ENCODE measurements at regions not wholly inside any gene's neighbourhood (a gene's known extent, or its start where the extent isn't known, plus 50 kb on each side); places are given as distances from the start of the nearest gene placed in this dataset.

DNA sequence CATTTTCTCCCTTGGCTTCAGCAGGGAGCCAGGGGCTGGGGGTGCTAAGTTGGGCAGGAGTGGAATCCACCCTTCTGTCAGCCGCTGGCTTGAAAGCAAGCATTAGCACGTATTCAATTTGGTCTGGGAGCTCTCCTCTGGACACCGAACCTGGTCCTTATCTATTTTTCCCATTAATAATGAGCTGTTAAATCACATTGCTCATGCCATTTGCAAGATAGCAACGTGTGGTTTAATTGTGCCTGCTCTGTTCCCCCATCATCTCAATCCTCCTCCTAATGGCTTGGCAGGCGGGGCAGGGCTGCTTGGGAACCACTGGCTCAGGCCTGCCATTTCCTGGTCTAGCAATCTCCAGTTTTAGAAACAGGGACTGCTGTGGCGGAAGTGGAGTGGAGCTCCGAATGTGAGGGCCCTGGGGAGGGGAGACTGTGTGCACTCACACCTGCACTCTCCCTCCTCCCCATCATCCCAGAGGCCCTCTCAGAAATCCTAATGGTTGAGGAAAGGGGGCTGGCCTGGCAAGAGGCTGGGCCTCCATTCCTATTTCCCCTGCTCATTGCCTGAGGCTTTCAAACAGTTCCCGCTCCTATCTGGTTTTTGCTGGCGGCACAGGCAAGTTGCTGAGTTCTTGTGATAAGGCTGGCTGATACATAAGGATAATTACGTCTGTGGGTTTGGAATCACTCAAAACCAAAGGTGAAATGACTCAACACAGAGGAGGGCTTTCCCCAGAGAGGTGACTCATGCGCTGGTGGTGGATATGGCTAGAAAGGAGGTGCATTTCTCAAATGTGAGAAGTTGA is 201.2 kb upstream of the E2F8 start (continued):
- TF ChIP-seq TCF7L2 (IDR thresholded peaks at IDR 0.05; ENCODE audit: low read depth, low read length) (peak; percentile 47; the same call in 1 of the 2 replicates), RCOR1 (IDR thresholded peaks at IDR 0.05; ENCODE audit: borderline replicate concordance in 1 of 2, low read depth in 2 of 2, low read length in 2 of 2) (peak; percentile 65 to 94; a peak in 3 of 4 replicates), TBP (optimal IDR thresholded peaks at IDR 0.05; ENCODE audit: low read depth, low read length) (no peak), NR2C2 (CRISPR knock-in tag; IDR thresholded peaks at IDR 0.05) (no peak), NR2C2 (tag; IDR thresholded peaks at IDR 0.05) (peak; percentile 53), MAZ (CRISPR knock-in tag; conservative IDR thresholded peaks at IDR 0.05 in 1 of 2, IDR thresholded peaks at IDR 0.05 in 1 of 2) (no peak), HES1 (IDR thresholded peaks at IDR 0.05; ENCODE audit: low read depth) (peak; percentile 81), TRIM28 (IDR thresholded peaks at IDR 0.05) (no peak), NRF1 (conservative IDR thresholded peaks at IDR 0.05 in 1 of 2, IDR thresholded peaks at IDR 0.05 in 1 of 2) (peak; percentile 76 to 77), RB1 (IDR thresholded peaks at IDR 0.05; ENCODE audit: low read depth) (0 out of 2 replicates have a peak, but pooled peaks have one; percentile 22), BRD4 (IDR thresholded peaks at IDR 0.05) (peak; percentile 53; the same call in 1 of the 2 replicates), MTF1 (CRISPR knock-in tag; IDR thresholded peaks at IDR 0.05; ENCODE audit: borderline replicate concordance) (no peak), WHSC1 (IDR thresholded peaks at IDR 0.05; ENCODE audit: low read length) (no peak), C11orf30 (IDR thresholded peaks at IDR 0.05; ENCODE audit: low read depth) (peak; percentile 78), RNF219 (CRISPR knock-in tag; IDR thresholded peaks at IDR 0.05) (no peak), PHF20 (IDR thresholded peaks at IDR 0.05; ENCODE audit: partially characterized antibody) (no peak), ZEB2 (IDR thresholded peaks at IDR 0.05) (peak; percentile 98), CEBPG (CRISPR knock-in tag; IDR thresholded peaks at IDR 0.05) (peak; percentile 71; the same call in 1 of the 2 replicates), CEBPG (tag; conservative IDR thresholded peaks at IDR 0.05 in 1 of 2, IDR thresholded peaks at IDR 0.05 in 1 of 2) (peak in 1 of 2 experiments; percentile 71; a peak in 1 of 4 replicates), TSC22D4 (tag; IDR thresholded peaks at IDR 0.05) (no peak)
- TF ChIP-seq, protein P1, sequence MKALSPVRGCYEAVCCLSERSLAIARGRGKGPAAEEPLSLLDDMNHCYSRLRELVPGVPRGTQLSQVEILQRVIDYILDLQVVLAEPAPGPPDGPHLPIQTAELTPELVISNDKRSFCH (CRISPR knock-in tag; IDR thresholded peaks at IDR 0.05) = no peak
- TF ChIP-seq, protein P1 (tag; IDR thresholded peaks at IDR 0.05) = peak; percentile 95
- TF ChIP-seq, protein P2, sequence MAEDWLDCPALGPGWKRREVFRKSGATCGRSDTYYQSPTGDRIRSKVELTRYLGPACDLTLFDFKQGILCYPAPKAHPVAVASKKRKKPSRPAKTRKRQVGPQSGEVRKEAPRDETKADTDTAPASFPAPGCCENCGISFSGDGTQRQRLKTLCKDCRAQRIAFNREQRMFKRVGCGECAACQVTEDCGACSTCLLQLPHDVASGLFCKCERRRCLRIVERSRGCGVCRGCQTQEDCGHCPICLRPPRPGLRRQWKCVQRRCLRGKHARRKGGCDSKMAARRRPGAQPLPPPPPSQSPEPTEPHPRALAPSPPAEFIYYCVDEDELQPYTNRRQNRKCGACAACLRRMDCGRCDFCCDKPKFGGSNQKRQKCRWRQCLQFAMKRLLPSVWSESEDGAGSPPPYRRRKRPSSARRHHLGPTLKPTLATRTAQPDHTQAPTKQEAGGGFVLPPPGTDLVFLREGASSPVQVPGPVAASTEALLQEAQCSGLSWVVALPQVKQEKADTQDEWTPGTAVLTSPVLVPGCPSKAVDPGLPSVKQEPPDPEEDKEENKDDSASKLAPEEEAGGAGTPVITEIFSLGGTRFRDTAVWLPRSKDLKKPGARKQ (CRISPR knock-in tag; IDR thresholded peaks at IDR 0.05) = no peak
